ENCODE measurements at regions not wholly inside any gene's neighbourhood (a gene's known extent, or its start where the extent isn't known, plus 50 kb on each side); places are given as distances from the start of the nearest gene placed in this dataset.

GRCh38 chr9:107980984-107981383, 491.4 kb upstream of the KLF4 start:
- TF ChIP-seq CTCF (IDR thresholded peaks at IDR 0.05): no peak
- TF ChIP-seq POLR2A (IDR thresholded peaks at IDR 0.05): no peak
- no peak for TF ChIP-seq POLR2AphosphoS5 (IDR thresholded peaks at IDR 0.05)
- no peak for TF ChIP-seq EP300 (IDR thresholded peaks at IDR 0.05)
